Keratinocyte (primary cell): ENCODE measurements at regions not wholly inside any gene's neighbourhood (a gene's known extent, or its start where the extent isn't known, plus 50 kb on each side); places are given as distances from the start of the nearest gene placed in this dataset.

Source experiments
- CTCF ChIP-seq, 3 experiments: IDR thresholded peaks in 1 of 3; conservative IDR thresholded peaks in 1 of 3; optimal IDR thresholded peaks in 1 of 3; 2 replicates in 2 of 3; 3 replicates in 1 of 3; pipeline versions ENCODE3 to v1.5.1; 2011; ENCODE audit warnings: low read length in 3 of 3, mild to moderate bottlenecking in 3 of 3, moderate library complexity in 2 of 3, control low read depth in 1 of 3, inconsistent platforms in 1 of 3; ENCODE audit not compliant: insufficient read depth in 2 of 3; ENCODE audit errors: extremely low read depth in 1 of 3
- EZH2 ChIP-seq: IDR thresholded peaks from one replicate; pipeline ENCODE4 v1.6.1; 2012; ENCODE audit warnings: inconsistent platforms, mild to moderate bottlenecking, low read length, moderate library complexity

- TF ChIP-seq CTCF (optimal IDR thresholded peaks at IDR 0.05 in 1 of 3, IDR thresholded peaks at IDR 0.05 in 1 of 3, conservative IDR thresholded peaks at IDR 0.05 in 1 of 3; ENCODE audit: extremely low read depth in 1 of 3, insufficient read depth in 2 of 3, low read length in 3 of 3) = no peak
- no peak for TF ChIP-seq EZH2
Measured at GRCh38 chr9:14515049-14515448, 178.2 kb downstream of the ZDHHC21 start.
